ENCODE measurements at regions not wholly inside any gene's neighbourhood (a gene's known extent, or its start where the extent isn't known, plus 50 kb on each side); places are given as distances from the start of the nearest gene placed in this dataset.

GRCh38 chr1:208506812-208507211 is 262.6 kb upstream of the PLXNA2 start:
- no peak for DNase-seq (ENCODE audit: low read depth in 1 of 2, low spot score in 2 of 2)
- Histone ChIP-seq H3K27me3 (replicated peaks) (no peaks in the 10 kb centered on the region), H3K9me3 (replicated peaks) (no peaks in the 10 kb centered on the region), H3K4me3 (no peak overlapping the region), H3K36me3 (no peaks in the 10 kb centered on the region), H3K27ac (no peak overlapping the region), H3K4me1 (replicated peaks) (peaks cover 21% of the 10 kb centered on the region)

GRCh38 chr1:208509072-208509471 is 264.9 kb upstream of the PLXNA2 start:
- peaks cover 21% of the 10 kb centered on the region for H3K4me1 ChIP-seq (replicated peaks)
- H3K4me3 ChIP-seq: no peak overlapping the region
- no peaks in the 10 kb centered on the region for H3K36me3 ChIP-seq
- H3K27me3 ChIP-seq (replicated peaks): no peaks in the 10 kb centered on the region
- H3K9me3 ChIP-seq (replicated peaks): no peaks in the 10 kb centered on the region
- DNase-seq (ENCODE audit: low read depth in 1 of 2, low spot score in 2 of 2): no peak
- no peak overlapping the region for H3K27ac ChIP-seq

GRCh38 chr1:208510192-208510952 is 266.2 kb upstream of the PLXNA2 start:
- H3K27ac ChIP-seq: no peak overlapping the region
- DNase-seq (ENCODE audit: low read depth in 1 of 2, low spot score in 2 of 2): peak; percentile 69 to 87
- H3K4me1 ChIP-seq (replicated peaks): peaks cover 21% of the 10 kb centered on the region
- no peaks in the 10 kb centered on the region for H3K27me3 ChIP-seq (replicated peaks)
- H3K9me3 ChIP-seq (replicated peaks): no peaks in the 10 kb centered on the region
- no peaks in the 10 kb centered on the region for H3K36me3 ChIP-seq
- no peak overlapping the region for H3K4me3 ChIP-seq

GRCh38 chr1:208511242-208511860 is 267.2 kb upstream of the PLXNA2 start:
- Histone ChIP-seq H3K9me3 (replicated peaks) (no peaks in the 10 kb centered on the region), H3K27me3 (replicated peaks) (no peaks in the 10 kb centered on the region), H3K4me1 (replicated peaks) (peaks cover 21% of the 10 kb centered on the region), H3K4me3 (no peak overlapping the region), H3K36me3 (no peaks in the 10 kb centered on the region), H3K27ac (no peak overlapping the region)
- no peak for DNase-seq (ENCODE audit: low read depth in 1 of 2, low spot score in 2 of 2)

- no peaks in the 10 kb centered on the region for H3K27me3 ChIP-seq (replicated peaks)
- DNase-seq (ENCODE audit: low read depth in 1 of 2, low spot score in 2 of 2): no peak
- H3K4me1 ChIP-seq (replicated peaks): peaks cover 21% of the 10 kb centered on the region
- no peak overlapping the region for H3K4me3 ChIP-seq
- no peaks in the 10 kb centered on the region for H3K9me3 ChIP-seq (replicated peaks)
- H3K27ac ChIP-seq: no peak overlapping the region
- no peaks in the 10 kb centered on the region for H3K36me3 ChIP-seq
These were observed 269.6 kb upstream of the PLXNA2 start for GRCh38 chr1:208513799-208514198.

- H3K4me3 ChIP-seq: no peak overlapping the region
- no peaks in the 10 kb centered on the region for H3K36me3 ChIP-seq
- H3K9me3 ChIP-seq (replicated peaks): no peaks in the 10 kb centered on the region
- no peak for DNase-seq (ENCODE audit: low read depth in 1 of 2, low spot score in 2 of 2)
- peaks cover 12% of the 10 kb centered on the region for H3K4me1 ChIP-seq (replicated peaks)
- no peak overlapping the region for H3K27ac ChIP-seq
- no peaks in the 10 kb centered on the region for H3K27me3 ChIP-seq (replicated peaks)
These were observed 270.9 kb upstream of the PLXNA2 start for GRCh38 chr1:208515129-208515528.

- Histone ChIP-seq H3K36me3 (no peaks in the 10 kb centered on the region), H3K27ac (no peak overlapping the region), H3K27me3 (replicated peaks) (no peaks in the 10 kb centered on the region), H3K4me1 (replicated peaks) (no peaks in the 10 kb centered on the region; the same call in 1 of the 2 replicates), H3K4me3 (no peak overlapping the region), H3K9me3 (replicated peaks) (no peaks in the 10 kb centered on the region)
- DNase-seq (ENCODE audit: low read depth in 1 of 2, low spot score in 2 of 2): no peak
These were observed 272.6 kb upstream of the PLXNA2 start for GRCh38 chr1:208516780-208517179.

- Histone ChIP-seq H3K4me3 (no peak overlapping the region), H3K36me3 (no peaks in the 10 kb centered on the region), H3K4me1 (replicated peaks) (no peaks in the 10 kb centered on the region; the same call in 1 of the 2 replicates), H3K27me3 (replicated peaks) (no peaks in the 10 kb centered on the region), H3K27ac (no peak overlapping the region), H3K9me3 (replicated peaks) (no peaks in the 10 kb centered on the region)
- DNase-seq (ENCODE audit: low read depth in 1 of 2, low spot score in 2 of 2): no peak
These were observed 276.4 kb upstream of the PLXNA2 start for GRCh38 chr1:208520438-208521099.

GRCh38 chr1:208521534-208521933 is 277.4 kb upstream of the PLXNA2 start:
- no peak overlapping the region for H3K4me3 ChIP-seq
- no peaks in the 10 kb centered on the region for H3K9me3 ChIP-seq (replicated peaks)
- H3K4me1 ChIP-seq (replicated peaks): no peaks in the 10 kb centered on the region; the same call in 1 of the 2 replicates
- no peaks in the 10 kb centered on the region for H3K27me3 ChIP-seq (replicated peaks)
- no peak overlapping the region for H3K27ac ChIP-seq
- H3K36me3 ChIP-seq: no peaks in the 10 kb centered on the region
- DNase-seq (ENCODE audit: low read depth in 1 of 2, low spot score in 2 of 2): no peak

GRCh38 chr1:208523007-208523406 is 278.8 kb upstream of the PLXNA2 start:
- Histone ChIP-seq H3K4me1 (replicated peaks) (no peaks in the 10 kb centered on the region; the same call in 1 of the 2 replicates), H3K27me3 (replicated peaks) (no peaks in the 10 kb centered on the region), H3K4me3 (no peak overlapping the region), H3K9me3 (replicated peaks) (no peaks in the 10 kb centered on the region), H3K27ac (no peak overlapping the region), H3K36me3 (no peaks in the 10 kb centered on the region)
- no peak for DNase-seq (ENCODE audit: low read depth in 1 of 2, low spot score in 2 of 2)

- Histone ChIP-seq H3K36me3 (no peaks in the 10 kb centered on the region), H3K4me3 (no peak overlapping the region), H3K4me1 (replicated peaks) (no peaks in the 10 kb centered on the region; the same call in 1 of the 2 replicates), H3K9me3 (replicated peaks) (no peaks in the 10 kb centered on the region), H3K27ac (no peak overlapping the region), H3K27me3 (replicated peaks) (no peaks in the 10 kb centered on the region)
- DNase-seq (ENCODE audit: low read depth in 1 of 2, low spot score in 2 of 2): no peak
These were observed 280.2 kb upstream of the PLXNA2 start for GRCh38 chr1:208524376-208524775.

- Histone ChIP-seq H3K27me3 (replicated peaks) (no peaks in the 10 kb centered on the region), H3K4me1 (replicated peaks) (no peaks in the 10 kb centered on the region; the same call in 1 of the 2 replicates), H3K27ac (no peak overlapping the region), H3K4me3 (no peak overlapping the region), H3K9me3 (replicated peaks) (no peaks in the 10 kb centered on the region), H3K36me3 (no peaks in the 10 kb centered on the region)
- DNase-seq (ENCODE audit: low read depth in 1 of 2, low spot score in 2 of 2): no peak
These were observed 280.7 kb upstream of the PLXNA2 start for GRCh38 chr1:208524925-208525324.

GRCh38 chr1:208525417-208525816 is 281.2 kb upstream of the PLXNA2 start:
- H3K36me3 ChIP-seq: no peaks in the 10 kb centered on the region
- H3K27me3 ChIP-seq (replicated peaks): no peaks in the 10 kb centered on the region
- no peak for DNase-seq (ENCODE audit: low read depth in 1 of 2, low spot score in 2 of 2)
- H3K4me3 ChIP-seq: no peak overlapping the region
- no peaks in the 10 kb centered on the region for H3K9me3 ChIP-seq (replicated peaks)
- H3K4me1 ChIP-seq (replicated peaks): no peaks in the 10 kb centered on the region; the same call in 1 of the 2 replicates
- no peak overlapping the region for H3K27ac ChIP-seq

GRCh38 chr1:208526613-208527125 is 282.5 kb upstream of the PLXNA2 start:
- H3K36me3 ChIP-seq: no peaks in the 10 kb centered on the region
- H3K9me3 ChIP-seq (replicated peaks): no peaks in the 10 kb centered on the region
- no peak overlapping the region for H3K4me3 ChIP-seq
- H3K4me1 ChIP-seq (replicated peaks): no peaks in the 10 kb centered on the region; the same call in 1 of the 2 replicates
- no peak for DNase-seq (ENCODE audit: low read depth in 1 of 2, low spot score in 2 of 2)
- H3K27ac ChIP-seq: no peak overlapping the region
- no peaks in the 10 kb centered on the region for H3K27me3 ChIP-seq (replicated peaks)

Measured in SJSA1 (cell line).